GM18517 (cell line): ENCODE measurements at regions not wholly inside any gene's neighbourhood (a gene's known extent, or its start where the extent isn't known, plus 50 kb on each side); places are given as distances from the start of the nearest gene placed in this dataset.

Source experiments
- ATAC-seq: cut with Tn5 transposase; IDR thresholded peaks from one replicate; pipeline ENCODE4 v1.9.1; 2021; ENCODE audit warnings: mild to moderate bottlenecking, moderate library complexity; ENCODE audit not compliant: unreplicated experiment

- ATAC-seq, result no peak
Measured at GRCh38 chr1:232522189-232522588, 107.7 kb downstream of the SIPA1L2 start.

- no peak for ATAC-seq
Measured at GRCh38 chr1:232521660-232522059, 108.3 kb downstream of the SIPA1L2 start.

GRCh38 chr1:232519186-232519585, 110.7 kb downstream of the SIPA1L2 start:
- ATAC-seq, result no peak

GRCh38 chr1:232518349-232518748, 111.6 kb downstream of the SIPA1L2 start:
- no peak for ATAC-seq

- no peak for ATAC-seq
Measured at GRCh38 chr1:232517204-232517603, 112.7 kb downstream of the SIPA1L2 start.

- ATAC-seq, result no peak
Measured at GRCh38 chr1:232515706-232516105, 114.2 kb downstream of the SIPA1L2 start.

- ATAC-seq, result no peak
Measured at GRCh38 chr1:232512712-232513111, 117.2 kb downstream of the SIPA1L2 start.

GRCh38 chr1:232511172-232511571, 118.8 kb downstream of the SIPA1L2 start:
- no peak for ATAC-seq

GRCh38 chr1:232510367-232511110, 119.4 kb downstream of the SIPA1L2 start:
- no peak for ATAC-seq

- no peak for ATAC-seq
Measured at GRCh38 chr1:232509570-232509969, 120.4 kb downstream of the SIPA1L2 start.

- no peak for ATAC-seq
Measured at GRCh38 chr1:232508130-232508701, 121.7 kb downstream of the SIPA1L2 start.

GRCh38 chr1:232507571-232507970, 122.4 kb downstream of the SIPA1L2 start:
- ATAC-seq, result no peak

- ATAC-seq, result no peak
Measured at GRCh38 chr1:232505884-232506283, 124.0 kb downstream of the SIPA1L2 start.

GRCh38 chr1:232504651-232505050, 125.3 kb downstream of the SIPA1L2 start:
- ATAC-seq, result no peak

- ATAC-seq, result no peak
Measured at GRCh38 chr1:232503497-232503896, 126.4 kb downstream of the SIPA1L2 start.

- no peak for ATAC-seq
Measured at GRCh38 chr1:232501854-232502253, 128.1 kb downstream of the SIPA1L2 start.

GRCh38 chr1:232499188-232499587, 130.7 kb downstream of the SIPA1L2 start:
- ATAC-seq, result no peak

GRCh38 chr1:232493869-232494268, 136.1 kb downstream of the SIPA1L2 start:
- no peak for ATAC-seq

GRCh38 chr1:232489256-232489655, 140.7 kb downstream of the SIPA1L2 start:
- ATAC-seq, result no peak

- no peak for ATAC-seq
Measured at GRCh38 chr1:232487236-232487635, 142.7 kb downstream of the SIPA1L2 start.

- ATAC-seq, result no peak
Measured at GRCh38 chr1:232486454-232487207, 143.3 kb downstream of the SIPA1L2 start.

- ATAC-seq, result no peak
Measured at GRCh38 chr1:232486006-232486405, 143.9 kb downstream of the SIPA1L2 start.
